ENCODE measurements at regions not wholly inside any gene's neighbourhood (a gene's known extent, or its start where the extent isn't known, plus 50 kb on each side); places are given as distances from the start of the nearest gene placed in this dataset.

DNA sequence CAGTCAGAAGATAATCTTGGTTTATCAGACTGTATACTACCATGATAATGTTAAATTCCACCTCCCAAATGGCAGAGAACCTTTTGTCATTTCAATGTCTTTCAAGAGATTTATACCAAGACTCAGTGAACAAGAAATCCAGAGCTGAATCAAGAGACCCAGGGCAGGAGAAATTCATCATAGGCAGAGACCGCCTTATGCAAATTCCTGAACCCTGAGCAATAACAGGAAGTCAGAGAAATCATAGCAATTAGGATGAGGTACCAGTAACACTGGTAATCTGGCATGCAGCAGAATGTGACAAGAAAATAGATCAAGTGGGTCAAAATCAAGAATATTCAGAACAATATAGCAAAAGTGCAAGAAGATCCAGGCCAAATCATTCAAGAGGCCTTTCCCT lies 412.4 kb upstream of the LRATD1 start:
- intact Hi-C loops (cut with DNase I), result no loop called here
- no peak for DNase-seq (ENCODE audit: extremely low spot score in 2 of 2)
- Histone ChIP-seq H3K4me3 (no peak overlapping the region), H3K27ac (no peak overlapping the region), H3K27me3 (no peaks in the 10 kb centered on the region), H3K4me1 (no peaks in the 10 kb centered on the region), H3K36me3 (no peaks in the 10 kb centered on the region), H3K9me3 (no peaks in the 10 kb centered on the region)
- TF ChIP-seq POLR2AphosphoS5 (IDR thresholded peaks at IDR 0.05; ENCODE audit: insufficient read depth in 1 of 2, low read depth in 1 of 2) (no peak), POLR2A (IDR thresholded peaks at IDR 0.05) (no peak)
- TF ChIP-seq, protein P1, sequence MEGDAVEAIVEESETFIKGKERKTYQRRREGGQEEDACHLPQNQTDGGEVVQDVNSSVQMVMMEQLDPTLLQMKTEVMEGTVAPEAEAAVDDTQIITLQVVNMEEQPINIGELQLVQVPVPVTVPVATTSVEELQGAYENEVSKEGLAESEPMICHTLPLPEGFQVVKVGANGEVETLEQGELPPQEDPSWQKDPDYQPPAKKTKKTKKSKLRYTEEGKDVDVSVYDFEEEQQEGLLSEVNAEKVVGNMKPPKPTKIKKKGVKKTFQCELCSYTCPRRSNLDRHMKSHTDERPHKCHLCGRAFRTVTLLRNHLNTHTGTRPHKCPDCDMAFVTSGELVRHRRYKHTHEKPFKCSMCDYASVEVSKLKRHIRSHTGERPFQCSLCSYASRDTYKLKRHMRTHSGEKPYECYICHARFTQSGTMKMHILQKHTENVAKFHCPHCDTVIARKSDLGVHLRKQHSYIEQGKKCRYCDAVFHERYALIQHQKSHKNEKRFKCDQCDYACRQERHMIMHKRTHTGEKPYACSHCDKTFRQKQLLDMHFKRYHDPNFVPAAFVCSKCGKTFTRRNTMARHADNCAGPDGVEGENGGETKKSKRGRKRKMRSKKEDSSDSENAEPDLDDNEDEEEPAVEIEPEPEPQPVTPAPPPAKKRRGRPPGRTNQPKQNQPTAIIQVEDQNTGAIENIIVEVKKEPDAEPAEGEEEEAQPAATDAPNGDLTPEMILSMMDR (IDR thresholded peaks at IDR 0.05), result no peak

DNA sequence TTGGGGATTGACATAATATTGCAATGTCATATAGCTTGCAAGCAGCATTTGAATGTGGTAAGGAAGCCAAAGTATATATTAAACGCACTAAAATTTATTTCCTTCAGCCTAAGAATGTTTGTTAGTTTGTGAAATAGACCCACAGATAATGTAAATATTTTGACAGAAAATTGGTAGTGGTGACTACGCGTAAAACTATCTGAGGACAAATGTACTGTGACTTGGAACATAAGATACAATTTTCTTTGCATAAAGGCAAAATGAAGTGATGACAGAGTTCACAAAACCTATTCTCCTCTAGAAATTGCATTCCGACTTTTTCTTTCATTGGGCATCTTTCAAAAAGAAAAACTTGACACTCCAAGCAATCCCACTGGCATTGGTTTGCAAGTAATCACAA lies 411.1 kb upstream of the LRATD1 start:
- Histone ChIP-seq H3K27me3 (no peaks in the 10 kb centered on the region), H3K9me3 (no peaks in the 10 kb centered on the region)
- no peak for TF ChIP-seq POLR2AphosphoS5 (IDR thresholded peaks at IDR 0.05; ENCODE audit: insufficient read depth in 1 of 2, low read depth in 1 of 2)

GRCh38 chr2:14223576-14223975 lies 408.9 kb upstream of the LRATD1 start:
- Histone ChIP-seq H3K36me3 (no peaks in the 10 kb centered on the region), H3K9me3 (no peaks in the 10 kb centered on the region), H3K27me3 (no peaks in the 10 kb centered on the region), H3K27ac (no peak overlapping the region), H3K4me3 (no peak overlapping the region), H3K4me1 (no peaks in the 10 kb centered on the region)
- intact Hi-C loops (cut with DNase I), result no loop called here
- TF ChIP-seq POLR2A (IDR thresholded peaks at IDR 0.05), result no peak
- no peak for TF ChIP-seq POLR2AphosphoS5 (IDR thresholded peaks at IDR 0.05; ENCODE audit: insufficient read depth in 1 of 2, low read depth in 1 of 2)
- TF ChIP-seq, protein P1 (IDR thresholded peaks at IDR 0.05), result no peak
- DNase-seq (ENCODE audit: extremely low spot score in 2 of 2), result no peak

More for the DNA sequence above, 411.1 kb upstream of the LRATD1 start:
- no peaks in the 10 kb centered on the region for H3K36me3 ChIP-seq
- no peaks in the 10 kb centered on the region for H3K4me1 ChIP-seq
- no peak overlapping the region for H3K27ac ChIP-seq
- DNase-seq (ENCODE audit: extremely low spot score in 2 of 2), result no peak
- intact Hi-C loops (cut with DNase I), result no loop called here
- no peak overlapping the region for H3K4me3 ChIP-seq

GRCh38 chr2:14231391-14231898 lies 401.1 kb upstream of the LRATD1 start:
- intact Hi-C loops (cut with DNase I), result no loop called here
- Histone ChIP-seq H3K27me3 (no peaks in the 10 kb centered on the region), H3K36me3 (no peaks in the 10 kb centered on the region), H3K4me3 (no peak overlapping the region), H3K4me1 (no peaks in the 10 kb centered on the region), H3K27ac (no peak overlapping the region), H3K9me3 (no peaks in the 10 kb centered on the region)
- DNase-seq (ENCODE audit: extremely low spot score in 2 of 2), result no peak
- TF ChIP-seq POLR2A (IDR thresholded peaks at IDR 0.05) (no peak), POLR2AphosphoS5 (IDR thresholded peaks at IDR 0.05; ENCODE audit: insufficient read depth in 1 of 2, low read depth in 1 of 2) (no peak)
- TF ChIP-seq, protein P1 (IDR thresholded peaks at IDR 0.05), result no peak

DNA sequence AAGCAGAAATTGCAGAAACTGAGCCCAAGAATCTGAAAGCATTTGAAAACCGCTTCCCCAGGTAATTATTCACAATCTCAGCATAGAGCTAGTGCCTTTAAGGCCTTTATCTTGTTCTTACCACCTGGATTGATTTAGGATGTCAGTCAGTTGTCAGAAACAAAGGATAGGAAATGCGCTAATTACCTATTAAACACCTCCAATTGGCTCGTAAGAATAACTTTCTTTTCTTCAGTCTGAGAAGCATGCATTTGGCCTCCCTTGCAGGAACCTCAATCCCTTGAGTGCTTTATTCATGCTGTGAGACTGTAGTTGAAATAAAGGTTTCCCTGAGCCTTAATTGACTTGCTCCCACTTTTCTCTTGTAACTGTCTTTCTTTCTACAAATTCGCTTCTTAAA lies 400.3 kb upstream of the LRATD1 start:
- intact Hi-C loops (cut with DNase I), result no loop called here
- H3K27ac ChIP-seq, result no peak overlapping the region
- H3K27me3 ChIP-seq, result no peaks in the 10 kb centered on the region
- no peak for TF ChIP-seq POLR2AphosphoS5 (IDR thresholded peaks at IDR 0.05; ENCODE audit: insufficient read depth in 1 of 2, low read depth in 1 of 2)
- TF ChIP-seq, protein P1 (IDR thresholded peaks at IDR 0.05), result no peak
- TF ChIP-seq POLR2A (IDR thresholded peaks at IDR 0.05), result no peak
- DNase-seq (ENCODE audit: extremely low spot score in 2 of 2), result no peak
- H3K4me1 ChIP-seq, result no peaks in the 10 kb centered on the region
- no peak overlapping the region for H3K4me3 ChIP-seq
- no peaks in the 10 kb centered on the region for H3K9me3 ChIP-seq
- no peaks in the 10 kb centered on the region for H3K36me3 ChIP-seq

Measured in vagina (tissue), 2 donors.